ENCODE measurements at regions not wholly inside any gene's neighbourhood (a gene's known extent, or its start where the extent isn't known, plus 50 kb on each side); places are given as distances from the start of the nearest gene placed in this dataset.

DNA sequence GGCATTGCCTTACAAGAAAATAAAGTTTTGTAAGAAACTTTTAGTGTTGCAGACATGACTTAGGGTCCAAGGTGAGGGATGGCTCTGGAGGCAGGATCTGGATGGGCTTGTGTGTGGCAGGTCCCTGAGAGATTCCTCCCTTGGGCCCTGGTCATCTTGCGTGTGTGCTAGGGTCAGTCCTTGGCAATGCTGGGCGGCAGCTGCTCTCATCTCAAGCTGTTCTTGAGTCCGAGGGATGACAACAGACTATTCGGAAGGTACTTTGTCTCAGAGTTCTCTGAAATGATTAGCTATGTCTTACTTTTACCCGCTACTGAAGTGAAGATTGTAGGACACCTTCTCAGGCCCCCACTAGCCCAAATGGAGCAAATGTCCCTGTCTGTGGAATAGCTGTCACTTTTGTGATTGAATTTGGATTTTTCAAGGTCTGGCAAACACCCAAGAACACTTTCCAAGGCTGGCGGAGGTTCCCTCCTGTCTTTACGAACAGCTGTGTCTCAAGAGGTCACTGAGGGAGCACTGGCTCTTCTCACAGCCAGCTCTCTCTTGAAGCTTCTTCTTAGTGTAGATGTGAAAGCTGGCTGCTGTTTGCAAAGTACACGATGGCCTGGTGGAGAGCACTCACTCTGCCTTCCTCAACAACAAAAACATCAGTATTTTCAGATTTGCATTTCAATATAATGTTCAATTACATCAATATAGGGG, 253.6 kb downstream of the STK31 start:
- H3K56ac ChIP-seq (ENCODE audit: extremely low read depth, insufficient read depth, low read length): no peak overlapping the region
- no peaks in the 10 kb centered on the region for H3K36me3 ChIP-seq (ENCODE audit: control insufficient read depth, insufficient read depth, low read length)
- no peak overlapping the region for H2BK20ac ChIP-seq (ENCODE audit: low read depth, low read length)
- H3K9ac ChIP-seq (ENCODE audit: low read depth, low read length): no peak overlapping the region
- H3K79me1 ChIP-seq (ENCODE audit: low read depth in 1 of 2, low read length in 2 of 2): no peaks in the 10 kb centered on the region
- H4K8ac ChIP-seq (ENCODE audit: low read depth in 2 of 2, low read length in 2 of 2): no peak overlapping the region
- no peak overlapping the region for H2BK5ac ChIP-seq (ENCODE audit: low read depth, low read length, poor library complexity, severe bottlenecking)
- DNase-seq (no peak), ATAC-seq (ENCODE audit: low read depth) (no peak)
- no peak overlapping the region for H3K4me2 ChIP-seq (ENCODE audit: low read depth, low read length)
- no peak overlapping the region for H2AK9ac ChIP-seq (replicated peaks; ENCODE audit: low read depth, low read length, poor library complexity)
- H3K27ac ChIP-seq (ENCODE audit: insufficient read depth, low read length): no peak overlapping the region
- ChIA-PET POLR2A (ENCODE audit: unreplicated experiment) (no interaction called here), CTCF (no interaction called here)
- no peaks in the 10 kb centered on the region; the same call in 1 of the 2 replicates for H3K27me3 ChIP-seq (ENCODE audit: control insufficient read depth, insufficient read depth, low read length)
- no peak overlapping the region for H3K18ac ChIP-seq (ENCODE audit: low read depth, low read length)
- H2BK15ac ChIP-seq (ENCODE audit: low read depth, low read length): no peak overlapping the region
- in situ Hi-C loops (cut with MboI; ENCODE audit: low sequenced_read_pairs) (no loop called here), dilution Hi-C loops (cut with HindIII; ENCODE audit: low sequenced_read_pairs, unreplicated experiment) (no loop called here), intact Hi-C loops (cut with micrococcal nuclease) (no loop called here)
- no CpG with 5 or more reads among the region's 8 CpGs for WGBS, 2 experiments (ENCODE audit: extremely low coverage in 2 of 2, insufficient read length in 1 of 2)
- no peaks in the 10 kb centered on the region for H3K9me3 ChIP-seq (ENCODE audit: control insufficient read depth, insufficient read depth, low read length)
- no TSS peak for BruUV-seq (replicated peaks)
- H2BK120ac ChIP-seq (ENCODE audit: low read depth, low read length): no peak overlapping the region
- H3K4ac ChIP-seq (ENCODE audit: low read depth, low read length): no peak overlapping the region
- no peak overlapping the region for H3K23ac ChIP-seq (ENCODE audit: low read depth, low read length)
- no peak overlapping the region for H4K91ac ChIP-seq (ENCODE audit: insufficient read depth, low read depth, low read length)
- H2AK5ac ChIP-seq (ENCODE audit: low read depth, low read length): no peak overlapping the region
- no peak overlapping the region for H3K4me3 ChIP-seq (ENCODE audit: insufficient read depth, low read depth, low read length)
- no peak for TF ChIP-seq USF2 (IDR thresholded peaks at IDR 0.05; ENCODE audit: low read depth, low read length)
- no peak for TF ChIP-seq BHLHE40 (IDR thresholded peaks at IDR 0.05; ENCODE audit: low read depth, low read length)
- no peak for TF ChIP-seq FOS (IDR thresholded peaks at IDR 0.05; ENCODE audit: low read depth, low read length)
- TF ChIP-seq CEBPB (IDR thresholded peaks at IDR 0.05; ENCODE audit: low read depth, low read length): no peak
- TF ChIP-seq RCOR1 (IDR thresholded peaks at IDR 0.05; ENCODE audit: insufficient replicate concordance, low read length): no peak
- TF ChIP-seq MAFK (IDR thresholded peaks at IDR 0.05; ENCODE audit: low read depth, low read length): no peak
- no peak for TF ChIP-seq RAD21 (IDR thresholded peaks at IDR 0.05; ENCODE audit: low read length)
- no peak for TF ChIP-seq MXI1 (IDR thresholded peaks at IDR 0.05; ENCODE audit: borderline replicate concordance, low read depth, low read length)
- no peak for TF ChIP-seq MAZ (IDR thresholded peaks at IDR 0.05; ENCODE audit: borderline replicate concordance, low read depth, low read length)
- TF ChIP-seq, protein P1, sequence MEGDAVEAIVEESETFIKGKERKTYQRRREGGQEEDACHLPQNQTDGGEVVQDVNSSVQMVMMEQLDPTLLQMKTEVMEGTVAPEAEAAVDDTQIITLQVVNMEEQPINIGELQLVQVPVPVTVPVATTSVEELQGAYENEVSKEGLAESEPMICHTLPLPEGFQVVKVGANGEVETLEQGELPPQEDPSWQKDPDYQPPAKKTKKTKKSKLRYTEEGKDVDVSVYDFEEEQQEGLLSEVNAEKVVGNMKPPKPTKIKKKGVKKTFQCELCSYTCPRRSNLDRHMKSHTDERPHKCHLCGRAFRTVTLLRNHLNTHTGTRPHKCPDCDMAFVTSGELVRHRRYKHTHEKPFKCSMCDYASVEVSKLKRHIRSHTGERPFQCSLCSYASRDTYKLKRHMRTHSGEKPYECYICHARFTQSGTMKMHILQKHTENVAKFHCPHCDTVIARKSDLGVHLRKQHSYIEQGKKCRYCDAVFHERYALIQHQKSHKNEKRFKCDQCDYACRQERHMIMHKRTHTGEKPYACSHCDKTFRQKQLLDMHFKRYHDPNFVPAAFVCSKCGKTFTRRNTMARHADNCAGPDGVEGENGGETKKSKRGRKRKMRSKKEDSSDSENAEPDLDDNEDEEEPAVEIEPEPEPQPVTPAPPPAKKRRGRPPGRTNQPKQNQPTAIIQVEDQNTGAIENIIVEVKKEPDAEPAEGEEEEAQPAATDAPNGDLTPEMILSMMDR (conservative IDR thresholded peaks at IDR 0.05; ENCODE audit: low read depth, low read length): no peak
- TF ChIP-seq SMC3 (IDR thresholded peaks at IDR 0.05; ENCODE audit: low read depth, low read length): no peak
- no peak for TF ChIP-seq POLR2A (IDR thresholded peaks at IDR 0.05; ENCODE audit: low read depth, low read length)
- TF ChIP-seq ELK1 (IDR thresholded peaks at IDR 0.05; ENCODE audit: borderline replicate concordance, low read depth, low read length): no peak
- TF ChIP-seq RFX5 (IDR thresholded peaks at IDR 0.05; ENCODE audit: low read depth, low read length): no peak
- TF ChIP-seq CHD1 (IDR thresholded peaks at IDR 0.05; ENCODE audit: low read depth, low read length): no peak
- H3K9me1 ChIP-seq (ENCODE audit: insufficient read depth, low read length): no peaks in the 10 kb centered on the region
- H4K5ac ChIP-seq (ENCODE audit: low read depth, low read length): no peak overlapping the region
- H2AFZ ChIP-seq (replicated peaks; ENCODE audit: low read length, poor library complexity): no peak overlapping the region
- no peaks in the 10 kb centered on the region for H4K20me1 ChIP-seq (ENCODE audit: insufficient read depth, low read length)
- no peak overlapping the region for H3K14ac ChIP-seq (replicated peaks; ENCODE audit: low read depth, low read length)
- no peaks in the 10 kb centered on the region for H3K4me1 ChIP-seq (ENCODE audit: control insufficient read depth, insufficient read depth, low read length)

All from IMR-90 (cell line).